GM18909 (cell line): ENCODE measurements at regions not wholly inside any gene's neighbourhood (a gene's known extent, or its start where the extent isn't known, plus 50 kb on each side); places are given as distances from the start of the nearest gene placed in this dataset.

Source experiments
- ATAC-seq: cut with Tn5 transposase; IDR thresholded peaks from one replicate; pipeline ENCODE4 v1.9.1; 2021; ENCODE audit warnings: mild to moderate bottlenecking; ENCODE audit not compliant: unreplicated experiment, poor library complexity

DNA sequence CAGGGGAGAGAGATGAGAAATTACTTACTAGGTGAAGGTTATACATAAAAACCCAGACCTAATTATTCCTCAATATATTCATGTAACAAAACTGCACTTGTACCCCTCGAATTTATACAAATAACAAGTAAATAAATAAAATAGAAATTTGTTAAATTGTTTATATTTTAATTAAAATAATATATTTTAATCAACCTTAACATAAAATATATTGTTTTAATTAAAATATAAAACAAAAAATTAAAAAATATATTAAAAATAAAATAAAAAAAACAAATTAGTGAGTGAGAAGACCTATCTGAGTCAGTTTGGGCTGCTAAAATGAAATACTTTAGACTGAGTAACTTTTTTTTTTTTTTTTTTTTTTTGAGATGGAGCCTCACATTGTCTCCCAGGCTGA is 87.4 kb upstream of the PCDH7 start:
- no peak for ATAC-seq

DNA sequence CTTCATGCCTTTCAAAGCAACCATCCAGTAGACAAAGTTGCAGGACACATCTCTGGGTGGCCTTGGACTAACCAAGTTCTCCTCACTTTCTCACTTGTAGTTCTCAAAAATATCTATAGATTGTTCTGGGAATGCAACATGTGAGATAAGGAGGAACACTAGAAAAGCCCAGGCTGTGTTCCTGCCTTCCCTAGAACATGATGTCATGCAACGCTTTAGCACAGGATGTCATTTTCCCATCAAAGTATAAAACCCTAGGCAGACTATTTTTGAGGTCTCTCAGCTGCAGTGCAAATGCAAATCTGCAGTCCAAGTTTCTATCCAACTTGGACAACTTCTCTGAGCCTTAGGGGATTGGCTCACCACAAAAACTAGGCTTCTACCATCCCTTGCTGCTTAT is 78.8 kb upstream of the PCDH7 start:
- no peak for ATAC-seq

DNA sequence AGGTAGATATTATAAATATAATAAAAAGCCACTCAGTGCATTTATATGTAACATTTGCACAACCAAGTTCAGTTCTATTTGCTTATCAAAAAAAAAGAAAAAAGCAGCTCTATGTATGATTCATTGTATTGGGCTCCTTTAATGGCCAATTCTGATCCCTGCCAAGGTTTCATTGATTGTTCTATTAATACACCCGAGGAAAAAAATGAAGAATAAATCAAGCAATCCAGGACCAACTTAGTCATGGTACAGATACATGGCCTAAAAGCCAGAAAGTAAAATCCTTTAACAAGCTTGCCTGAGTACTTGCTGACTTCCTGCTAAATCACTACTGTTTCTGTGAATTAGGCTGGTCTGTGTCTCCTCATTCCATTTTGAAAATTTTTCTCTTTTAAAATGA is 77.6 kb upstream of the PCDH7 start:
- ATAC-seq = no peak

DNA sequence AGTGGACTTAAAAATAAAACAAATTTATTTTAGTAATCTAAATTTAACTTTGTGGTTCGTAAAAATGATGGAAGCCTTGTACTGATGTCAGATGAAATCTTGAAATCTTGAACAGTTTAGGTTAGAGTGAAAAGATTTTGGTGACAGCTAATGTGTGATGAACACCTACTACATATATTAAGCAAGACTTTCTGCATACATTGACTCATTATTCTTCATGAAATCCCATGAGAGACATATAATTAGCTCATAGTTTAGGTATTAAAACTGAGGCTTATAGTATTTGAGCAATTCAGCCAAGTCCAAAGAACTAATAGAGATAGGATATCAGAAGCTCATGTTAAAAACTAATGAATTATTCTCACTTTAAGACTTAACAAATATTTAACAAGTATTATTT is 66.9 kb upstream of the PCDH7 start:
- ATAC-seq = no peak

DNA sequence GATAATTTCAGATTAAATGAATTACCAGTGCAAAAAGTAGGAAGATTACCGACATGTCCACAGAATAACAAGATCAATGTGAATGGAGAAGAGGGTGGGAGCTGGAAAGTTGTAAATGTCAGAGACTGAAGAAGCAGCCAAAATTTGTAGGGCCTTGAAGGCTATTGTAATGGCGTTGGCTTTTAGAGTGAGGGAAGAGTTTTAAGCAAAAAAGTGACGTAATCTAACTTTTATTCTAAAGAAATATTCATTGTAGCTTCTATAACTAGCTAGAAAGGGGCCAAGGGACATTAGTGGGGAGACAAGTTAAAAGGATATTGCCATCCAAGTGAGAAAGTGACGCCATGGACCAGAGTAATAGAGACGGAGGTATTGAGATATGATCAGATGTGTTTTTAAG is 63.3 kb upstream of the PCDH7 start:
- ATAC-seq = no peak

DNA sequence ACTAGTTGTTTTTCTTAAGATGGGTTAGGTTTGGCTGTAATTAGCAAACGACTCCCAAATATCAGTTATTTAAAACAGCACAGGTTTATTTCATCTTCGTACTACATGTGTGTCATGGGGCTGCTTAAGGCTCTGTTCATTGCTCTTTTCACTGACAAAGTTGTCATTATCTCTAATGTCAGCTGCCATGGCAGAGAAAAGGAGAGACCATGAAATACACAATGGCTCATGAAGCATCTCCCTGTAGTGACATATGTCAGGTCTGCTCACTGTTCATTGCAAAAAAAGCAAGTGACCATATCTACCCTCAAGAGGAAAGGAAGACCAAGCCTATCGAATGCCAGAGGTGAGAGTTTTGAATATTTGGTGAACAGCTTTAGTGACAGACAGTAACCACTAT is 52.2 kb upstream of the PCDH7 start:
- no peak for ATAC-seq

DNA sequence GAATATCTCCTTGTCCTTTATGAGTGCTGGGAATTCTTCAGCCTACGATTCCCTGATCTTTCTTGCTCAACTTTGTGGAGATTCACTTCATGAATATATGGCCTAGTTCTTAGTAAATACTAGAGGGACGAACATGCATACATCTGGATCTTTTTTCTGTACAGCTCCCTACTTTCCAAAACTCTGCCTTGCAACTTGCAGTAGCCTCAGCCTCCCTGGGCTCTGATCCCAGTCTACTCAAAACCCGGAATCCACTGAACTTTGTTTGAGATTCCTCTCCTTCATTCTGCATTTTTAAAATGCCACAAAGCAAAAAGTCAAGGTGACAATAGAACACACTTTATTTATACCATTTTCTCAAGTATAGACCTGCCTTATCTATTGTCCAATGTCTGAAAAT is 50.0 kb upstream of the PCDH7 start:
- ATAC-seq = no peak
